ENCODE measurements at regions not wholly inside any gene's neighbourhood (a gene's known extent, or its start where the extent isn't known, plus 50 kb on each side); places are given as distances from the start of the nearest gene placed in this dataset.

DNA sequence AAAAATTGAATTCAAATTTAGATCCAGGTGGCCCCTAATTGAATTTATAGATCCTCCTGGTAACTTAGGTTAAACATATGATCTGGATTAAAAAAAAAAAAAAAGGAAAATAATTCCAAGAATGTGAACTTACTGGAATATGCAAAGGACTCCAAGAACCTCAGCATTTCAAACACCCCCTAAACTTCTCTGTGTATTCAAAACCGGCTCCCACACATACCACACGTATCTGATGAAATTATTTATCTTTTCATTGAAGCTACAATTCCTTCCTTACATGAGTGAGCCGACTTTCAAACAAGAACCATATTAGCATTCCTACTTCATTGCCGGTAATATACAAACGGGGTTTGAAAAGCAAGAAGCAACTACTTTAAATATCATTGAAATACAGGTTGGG, 61.4 kb upstream of the FMN2 start:
- 77 to 87% (median 82%) methylated on average over 5 of the region's 5 CpGs for WGBS, 5 donors
- TF ChIP-seq, protein P1, sequence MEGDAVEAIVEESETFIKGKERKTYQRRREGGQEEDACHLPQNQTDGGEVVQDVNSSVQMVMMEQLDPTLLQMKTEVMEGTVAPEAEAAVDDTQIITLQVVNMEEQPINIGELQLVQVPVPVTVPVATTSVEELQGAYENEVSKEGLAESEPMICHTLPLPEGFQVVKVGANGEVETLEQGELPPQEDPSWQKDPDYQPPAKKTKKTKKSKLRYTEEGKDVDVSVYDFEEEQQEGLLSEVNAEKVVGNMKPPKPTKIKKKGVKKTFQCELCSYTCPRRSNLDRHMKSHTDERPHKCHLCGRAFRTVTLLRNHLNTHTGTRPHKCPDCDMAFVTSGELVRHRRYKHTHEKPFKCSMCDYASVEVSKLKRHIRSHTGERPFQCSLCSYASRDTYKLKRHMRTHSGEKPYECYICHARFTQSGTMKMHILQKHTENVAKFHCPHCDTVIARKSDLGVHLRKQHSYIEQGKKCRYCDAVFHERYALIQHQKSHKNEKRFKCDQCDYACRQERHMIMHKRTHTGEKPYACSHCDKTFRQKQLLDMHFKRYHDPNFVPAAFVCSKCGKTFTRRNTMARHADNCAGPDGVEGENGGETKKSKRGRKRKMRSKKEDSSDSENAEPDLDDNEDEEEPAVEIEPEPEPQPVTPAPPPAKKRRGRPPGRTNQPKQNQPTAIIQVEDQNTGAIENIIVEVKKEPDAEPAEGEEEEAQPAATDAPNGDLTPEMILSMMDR (IDR thresholded peaks at IDR 0.05 in 8 of 11, conservative IDR thresholded peaks at IDR 0.05 in 3 of 11), result no peak
- TF ChIP-seq POLR2AphosphoS5 (IDR thresholded peaks at IDR 0.05), result no peak
- Histone ChIP-seq H3K36me3 (no peaks in the 10 kb centered on the region), H3K4me1 (no peaks in the 10 kb centered on the region), H3K4me3 (no peak overlapping the region), H3K27me3 (replicated peaks in 1 of 7) (no peaks in the 10 kb centered on the region), H3K9me3 (no peaks in the 10 kb centered on the region), H3K27ac (no peak overlapping the region)
- intact Hi-C loops (cut with DNase I; ENCODE audit: low total_unique reads), result no loop called here
- no peak for DNase-seq

DNA sequence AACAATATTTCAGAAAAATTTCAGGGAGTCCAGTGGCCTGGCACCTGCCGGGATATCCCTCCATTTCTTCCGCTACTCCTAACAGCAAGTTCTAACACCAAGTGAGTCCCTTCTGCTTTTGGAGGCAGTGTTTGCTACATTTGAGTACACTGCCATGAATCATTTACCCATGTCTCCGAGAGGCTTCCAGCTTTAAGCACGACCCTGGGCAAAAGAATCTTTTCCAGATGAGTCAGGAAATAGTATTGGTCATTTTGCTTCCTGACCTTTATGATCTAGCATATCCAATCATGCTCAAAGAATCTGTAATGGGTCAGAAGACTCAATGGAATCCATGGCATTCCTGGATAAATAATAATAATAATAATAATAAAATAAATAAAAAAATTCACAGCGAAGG, 60.7 kb upstream of the FMN2 start:
- DNase-seq, result no peak
- intact Hi-C loops (cut with DNase I; ENCODE audit: low total_unique reads), result no loop called here
- Histone ChIP-seq H3K27me3 (replicated peaks in 1 of 7) (no peaks in the 10 kb centered on the region), H3K4me1 (no peaks in the 10 kb centered on the region), H3K27ac (no peak overlapping the region), H3K4me3 (no peak overlapping the region), H3K36me3 (no peaks in the 10 kb centered on the region), H3K9me3 (no peaks in the 10 kb centered on the region)
- TF ChIP-seq POLR2A (IDR thresholded peaks at IDR 0.05), result no peak
- TF ChIP-seq, protein P1 (IDR thresholded peaks at IDR 0.05 in 8 of 11, conservative IDR thresholded peaks at IDR 0.05 in 3 of 11), result no peak
- no peak for TF ChIP-seq POLR2AphosphoS5 (IDR thresholded peaks at IDR 0.05)
- WGBS, 5 donors, result 66 to 79% (median 67%) methylated on average over 5 of the region's 5 CpGs

- no peaks in the 10 kb centered on the region for H3K36me3 ChIP-seq
- whole genome bisulfite sequencing, 5 donors, result 79 to 90% (median 82%) methylated on average over 3 of the region's 3 CpGs
- no peak for DNase-seq
These were observed 60.3 kb upstream of the FMN2 start for GRCh38 chr1:240031414-240031813.

DNA sequence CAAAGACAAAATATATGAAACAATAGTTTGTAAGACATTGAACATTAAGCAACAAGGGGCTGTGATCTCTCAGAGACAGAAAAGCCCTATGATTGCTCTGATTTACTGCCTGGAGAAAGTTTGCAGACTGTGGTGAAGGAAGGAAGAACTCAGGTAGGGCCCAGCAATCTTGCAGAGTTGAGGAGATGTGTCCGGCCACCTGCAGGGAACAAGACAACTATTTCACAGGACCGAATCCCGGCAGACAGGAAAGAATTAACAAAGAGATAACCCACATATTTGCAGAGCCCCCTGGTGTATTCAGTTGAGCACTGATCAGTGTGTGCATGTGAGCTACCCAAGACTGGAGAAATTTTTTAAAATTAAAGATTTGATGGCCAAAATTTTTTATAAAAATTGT, 58.3 kb upstream of the FMN2 start:
- Histone ChIP-seq H3K27ac (no peak overlapping the region), H3K36me3 (no peaks in the 10 kb centered on the region), H3K9me3 (peaks cover 0 to 7% (median 0%) of the 10 kb centered on the region in 8 donors), H3K27me3 (replicated peaks in 1 of 7) (no peaks in the 10 kb centered on the region), H3K4me1 (no peaks in the 10 kb centered on the region), H3K4me3 (no peak overlapping the region)
- intact Hi-C loops (cut with DNase I; ENCODE audit: low total_unique reads), result no loop called here
- TF ChIP-seq POLR2AphosphoS5 (IDR thresholded peaks at IDR 0.05) (no peak), POLR2A (IDR thresholded peaks at IDR 0.05) (no peak)
- TF ChIP-seq, protein P1 (IDR thresholded peaks at IDR 0.05 in 8 of 11, conservative IDR thresholded peaks at IDR 0.05 in 3 of 11), result no peak
- 48 to 70% (median 67%) methylated on average over 3 of the region's 3 CpGs for WGBS, 5 donors
- DNase-seq, result no peak

More at GRCh38 chr1:240031414-240031813, 60.3 kb upstream of the FMN2 start:
- no peak overlapping the region for H3K4me3 ChIP-seq
- intact Hi-C loops (cut with DNase I; ENCODE audit: low total_unique reads), result no loop called here
- TF ChIP-seq, protein P1 (IDR thresholded peaks at IDR 0.05 in 8 of 11, conservative IDR thresholded peaks at IDR 0.05 in 3 of 11), result no peak
- TF ChIP-seq POLR2AphosphoS5 (IDR thresholded peaks at IDR 0.05) (no peak), POLR2A (IDR thresholded peaks at IDR 0.05) (no peak)
- H3K27me3 ChIP-seq (replicated peaks in 1 of 7), result no peaks in the 10 kb centered on the region
- H3K9me3 ChIP-seq, result peaks cover 0 to under 1% (median 0%) of the 10 kb centered on the region in 8 donors
- no peaks in the 10 kb centered on the region for H3K4me1 ChIP-seq
- H3K27ac ChIP-seq, result no peak overlapping the region
